ENCODE measurements at regions not wholly inside any gene's neighbourhood (a gene's known extent, or its start where the extent isn't known, plus 50 kb on each side); places are given as distances from the start of the nearest gene placed in this dataset.
"Not testable (repeated sequence)": the region's sequence is repeated elsewhere in the genome, so short reads cannot be mapped to it uniquely, and the experiment has no call there.

DNA sequence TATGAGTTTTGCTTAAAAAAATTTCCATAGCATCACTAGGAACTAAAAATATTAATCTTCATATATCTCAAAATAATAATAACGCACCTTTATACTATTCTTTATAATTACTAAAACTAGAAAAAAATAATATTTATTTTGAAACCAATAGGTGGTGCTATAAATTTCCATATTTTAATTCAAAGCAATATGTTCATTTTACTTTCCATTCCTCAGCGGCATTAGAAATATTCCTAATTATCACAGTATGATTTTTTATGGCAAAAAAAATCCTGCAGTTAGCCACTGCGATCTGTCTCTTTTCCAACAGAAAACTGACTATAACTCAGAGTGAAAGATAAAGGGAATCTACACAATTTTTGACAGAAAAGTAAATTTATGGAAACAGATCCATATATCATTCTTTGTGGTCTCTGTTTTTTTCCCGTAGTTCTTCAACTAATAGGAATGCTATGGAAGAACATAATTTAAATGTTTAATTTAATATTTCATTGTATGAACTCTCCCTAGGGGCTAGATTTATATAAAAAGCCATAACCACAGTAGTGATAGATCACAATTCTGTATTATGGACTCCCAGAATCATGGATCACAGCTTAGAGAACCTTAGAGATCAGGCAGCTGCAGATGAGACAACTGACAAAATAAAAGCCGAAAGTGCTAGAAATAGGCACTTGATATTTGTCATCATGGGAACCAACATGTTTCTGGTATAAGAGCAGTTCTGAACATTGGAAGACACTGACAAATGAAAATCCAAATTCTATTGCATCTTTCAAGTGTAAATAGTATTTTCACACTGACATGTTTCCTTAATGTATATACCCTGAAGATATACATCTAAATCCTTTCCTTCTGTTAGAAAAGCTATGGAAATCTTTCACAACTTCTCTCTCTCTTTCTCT lies 167.7 kb upstream of the MPDZ start:
- Mint-ChIP-seq H3K36me3 (no peaks in the 10 kb centered on the region), H3K27me3 (no peaks in the 10 kb centered on the region), H3K4me1 (no peaks in the 10 kb centered on the region), H3K4me3 (no peak overlapping the region), H3K27ac (no peak overlapping the region), H3K9me3 (no peaks in the 10 kb centered on the region)
- CTCF ChIA-PET, result no interaction called here
- DNase-seq, result no peak

- no peak for DNase-seq
- no peak overlapping the region for H3K4me3 Mint-ChIP-seq
- no peak overlapping the region for H3K27ac Mint-ChIP-seq
- no peaks in the 10 kb centered on the region for H3K9me3 Mint-ChIP-seq
- CTCF ChIA-PET, result no interaction called here
- H3K36me3 Mint-ChIP-seq, result no peaks in the 10 kb centered on the region
- no peaks in the 10 kb centered on the region for H3K27me3 Mint-ChIP-seq
- no peaks in the 10 kb centered on the region for H3K4me1 Mint-ChIP-seq
Observed at GRCh38 chr9:13446286-13446937, 166.9 kb upstream of the MPDZ start.

DNA sequence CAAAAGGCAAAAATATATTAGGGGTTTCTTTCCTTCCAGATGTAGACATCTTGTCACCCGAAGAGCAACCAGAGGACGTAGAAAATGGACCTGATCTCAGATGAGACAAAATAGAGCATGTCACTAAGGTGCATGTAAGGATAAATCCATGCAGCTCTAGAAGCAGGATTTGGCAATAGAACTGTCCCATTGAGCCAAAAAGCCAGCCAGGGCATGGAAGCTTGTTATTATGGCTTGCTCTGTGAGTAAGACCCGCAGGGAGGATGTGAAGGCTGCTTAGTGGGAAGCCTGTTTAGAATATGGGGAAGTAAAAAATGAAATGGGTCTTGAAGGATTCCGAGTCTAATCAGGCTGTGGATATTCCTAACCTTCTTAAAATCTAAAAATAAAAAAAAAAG lies 165.6 kb upstream of the MPDZ start:
- Mint-ChIP-seq H3K9me3 (no peaks in the 10 kb centered on the region), H3K36me3 (no peaks in the 10 kb centered on the region), H3K4me3 (no peak overlapping the region), H3K27me3 (no peaks in the 10 kb centered on the region), H3K4me1 (no peaks in the 10 kb centered on the region), H3K27ac (no peak overlapping the region)
- DNase-seq, result no peak
- CTCF ChIA-PET, result no interaction called here

GRCh38 chr9:13444245-13445102 lies 165.0 kb upstream of the MPDZ start:
- no peak overlapping the region for H3K27ac Mint-ChIP-seq
- H3K27me3 Mint-ChIP-seq, result no peaks in the 10 kb centered on the region
- DNase-seq, result no peak
- H3K4me3 Mint-ChIP-seq, result no peak overlapping the region
- H3K36me3 Mint-ChIP-seq, result no peaks in the 10 kb centered on the region
- H3K9me3 Mint-ChIP-seq, result no peaks in the 10 kb centered on the region
- CTCF ChIA-PET, result no interaction called here
- no peaks in the 10 kb centered on the region for H3K4me1 Mint-ChIP-seq

GRCh38 chr9:13443346-13444244 lies 164.1 kb upstream of the MPDZ start:
- Mint-ChIP-seq H3K9me3 (no peaks in the 10 kb centered on the region), H3K27me3 (no peaks in the 10 kb centered on the region), H3K4me3 (no peak overlapping the region), H3K4me1 (no peaks in the 10 kb centered on the region), H3K36me3 (no peaks in the 10 kb centered on the region), H3K27ac (no peak overlapping the region)
- DNase-seq, result no peak
- CTCF ChIA-PET, result interaction anchor here (1.3 kb wide), 1 partner anchor 16 kb away, joined by 3 read pairs; no protein-coding TSS in a partner anchor

DNA sequence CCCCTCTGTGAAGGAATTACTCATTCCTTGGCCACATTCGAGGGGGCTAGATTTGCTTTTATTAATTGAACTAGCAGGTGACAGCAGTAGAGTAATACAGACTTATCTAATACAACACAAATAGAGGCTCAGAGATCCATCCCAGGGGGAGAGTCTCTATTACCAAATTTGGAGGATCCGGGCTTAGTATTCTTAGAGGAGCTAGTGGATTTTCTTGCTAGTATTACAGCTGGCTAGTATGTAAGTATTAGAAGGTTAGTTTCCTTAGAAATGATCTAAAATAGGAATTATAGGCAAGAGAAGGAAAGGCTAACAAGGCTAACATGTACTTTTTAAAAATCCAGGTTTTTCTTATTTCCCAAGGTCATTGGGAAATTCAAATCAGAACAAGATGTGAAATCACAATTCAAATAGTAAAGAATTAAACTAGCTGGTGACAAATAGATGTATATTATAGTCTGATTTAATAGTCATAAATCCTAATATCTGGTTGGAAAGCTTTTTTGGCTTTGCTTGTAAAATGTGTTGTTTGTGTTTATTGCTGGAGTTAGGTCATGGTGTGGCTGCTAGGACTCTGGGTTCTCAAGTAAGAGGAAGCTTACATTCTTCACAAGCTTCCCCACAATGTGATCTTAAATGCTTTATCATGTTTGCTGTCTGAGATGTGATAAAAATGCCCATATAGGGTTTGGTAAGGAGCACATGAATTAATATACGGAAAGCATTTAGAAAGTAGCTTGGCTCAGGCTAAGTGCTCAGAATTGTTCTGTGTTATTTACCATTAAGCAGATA lies 160.4 kb upstream of the MPDZ start:
- Mint-ChIP-seq H3K4me3 (no peak overlapping the region), H3K9me3 (no peaks in the 10 kb centered on the region), H3K4me1 (no peaks in the 10 kb centered on the region), H3K36me3 (no peaks in the 10 kb centered on the region), H3K27ac (peak overlapping the region; percentile 15), H3K27me3 (no peaks in the 10 kb centered on the region)
- CTCF ChIA-PET, result no interaction called here
- DNase-seq, result no peak

DNA sequence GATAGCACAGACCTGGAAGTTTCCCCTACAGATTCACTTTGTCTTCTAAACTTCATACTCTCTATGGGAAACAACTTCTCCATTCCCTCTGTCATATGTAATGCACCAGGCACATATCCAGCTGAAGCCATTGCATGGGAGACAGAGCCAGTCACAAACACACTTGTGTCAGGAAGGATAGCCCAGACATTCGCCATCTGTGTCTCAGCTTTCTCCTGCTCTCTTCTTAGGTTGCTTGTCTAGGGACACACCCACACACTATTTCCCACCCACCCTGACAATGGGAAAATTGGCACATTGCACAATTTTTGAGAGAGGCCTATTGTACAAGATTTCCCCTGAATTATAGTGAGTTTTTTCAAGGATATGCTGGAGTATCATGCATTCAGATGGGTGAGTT lies 158.4 kb upstream of the MPDZ start:
- CTCF ChIA-PET, result no interaction called here
- DNase-seq, result no peak
- no peaks in the 10 kb centered on the region for H3K9me3 Mint-ChIP-seq
- no peaks in the 10 kb centered on the region for H3K4me1 Mint-ChIP-seq
- no peaks in the 10 kb centered on the region for H3K27me3 Mint-ChIP-seq
- H3K4me3 Mint-ChIP-seq, result no peak overlapping the region
- H3K36me3 Mint-ChIP-seq, result no peaks in the 10 kb centered on the region
- no peak overlapping the region for H3K27ac Mint-ChIP-seq

DNA sequence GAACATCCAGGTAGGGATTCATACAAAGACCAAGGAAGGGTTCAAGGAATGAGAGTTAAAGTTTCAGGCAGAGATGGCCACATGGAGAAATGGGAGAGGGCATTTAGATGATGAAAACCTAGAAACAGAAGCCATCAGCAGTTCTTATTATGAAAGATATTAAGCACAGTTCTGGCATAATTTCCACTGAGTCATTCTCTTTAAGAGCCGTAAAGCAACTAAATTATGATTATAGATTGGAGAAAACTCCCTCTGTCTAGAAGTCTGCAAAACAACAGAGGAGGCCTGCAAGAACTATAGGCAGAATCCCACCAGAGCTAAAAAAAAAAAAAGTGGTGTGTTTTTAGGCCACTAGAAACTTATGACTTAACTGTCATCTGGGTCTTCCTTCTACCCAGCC lies 157.1 kb upstream of the MPDZ start:
- CTCF ChIA-PET, result interaction anchor here (1.0 kb wide), 1 partner anchor 9 kb away, joined by 3 read pairs; no protein-coding TSS in a partner anchor
- Mint-ChIP-seq H3K9me3 (no peaks in the 10 kb centered on the region), H3K4me1 (no peaks in the 10 kb centered on the region), H3K4me3 (no peak overlapping the region), H3K36me3 (no peaks in the 10 kb centered on the region), H3K27ac (no peak overlapping the region), H3K27me3 (no peaks in the 10 kb centered on the region)
- no peak for DNase-seq

DNA sequence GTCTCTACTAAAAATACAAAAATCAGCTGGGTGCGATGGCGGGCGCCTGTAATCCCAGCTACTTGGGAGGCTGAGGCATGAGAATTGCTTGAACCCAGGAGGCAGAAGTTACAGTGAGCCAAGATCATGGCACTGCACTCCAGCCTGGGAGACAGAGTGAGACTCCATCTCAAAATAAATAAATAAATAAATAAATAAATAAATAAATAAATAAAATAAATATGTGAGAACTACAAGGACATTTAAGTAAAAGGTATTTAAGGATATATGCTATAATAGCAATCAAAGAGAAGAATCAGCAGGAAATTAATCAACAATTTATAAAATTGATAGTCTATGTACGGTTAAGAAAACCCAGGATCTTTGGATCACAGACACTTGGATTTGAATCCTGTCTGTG lies 154.0 kb upstream of the MPDZ start:
- H3K4me3 Mint-ChIP-seq, H3K27ac Mint-ChIP-seq, DNase-seq, H3K9me3 Mint-ChIP-seq, H3K27me3 Mint-ChIP-seq, H3K36me3 Mint-ChIP-seq, CTCF ChIA-PET, H3K4me1 Mint-ChIP-seq: not testable (repeated sequence)

DNA sequence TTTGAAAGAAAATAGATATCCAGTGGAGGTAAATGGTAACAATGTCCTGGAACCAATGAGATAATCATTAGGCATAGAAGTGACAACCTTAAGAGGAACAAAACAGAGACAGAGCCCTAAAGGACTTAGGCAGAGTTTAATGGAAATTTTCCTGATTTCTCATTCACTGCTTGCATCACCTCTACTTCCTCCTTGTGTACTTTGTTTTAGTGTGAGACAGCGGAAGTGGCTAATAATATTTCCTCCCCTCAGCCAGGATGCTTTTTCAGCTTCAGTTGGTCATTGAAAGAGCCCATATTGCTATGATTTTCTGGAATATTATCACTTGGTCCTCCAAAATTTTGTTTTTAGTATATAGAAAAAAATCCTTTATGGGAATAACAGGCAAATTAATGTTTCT lies 153.4 kb upstream of the MPDZ start:
- DNase-seq, result no peak
- Mint-ChIP-seq H3K27me3 (no peaks in the 10 kb centered on the region), H3K9me3 (no peaks in the 10 kb centered on the region), H3K4me3 (no peak overlapping the region), H3K36me3 (no peaks in the 10 kb centered on the region), H3K4me1 (no peaks in the 10 kb centered on the region), H3K27ac (no peak overlapping the region)
- CTCF ChIA-PET, result no interaction called here

DNA sequence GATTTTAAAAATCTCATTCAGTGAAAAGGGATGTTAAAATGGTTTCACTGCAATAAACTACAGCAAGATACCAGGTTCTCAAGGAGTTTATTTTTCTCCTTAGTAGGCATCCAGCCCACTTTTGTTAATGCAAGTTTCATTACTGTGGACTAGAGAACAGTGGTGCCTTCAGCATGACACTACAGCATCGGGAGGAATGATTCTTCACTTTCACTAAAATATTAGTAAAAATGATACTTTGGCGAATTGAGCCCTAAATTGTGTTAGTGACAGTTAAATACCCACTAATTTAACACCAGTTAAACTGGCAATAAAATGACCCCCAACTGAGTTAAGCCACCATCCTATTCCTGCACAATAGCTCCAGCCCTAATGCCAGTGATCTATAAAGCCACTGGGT lies 152.2 kb upstream of the MPDZ start:
- no peak for DNase-seq
- H3K4me3 Mint-ChIP-seq, result no peak overlapping the region
- CTCF ChIA-PET, result no interaction called here
- no peaks in the 10 kb centered on the region for H3K27me3 Mint-ChIP-seq
- H3K4me1 Mint-ChIP-seq, result no peaks in the 10 kb centered on the region
- H3K9me3 Mint-ChIP-seq, result no peaks in the 10 kb centered on the region
- no peaks in the 10 kb centered on the region for H3K36me3 Mint-ChIP-seq
- H3K27ac Mint-ChIP-seq, result no peak overlapping the region

DNA sequence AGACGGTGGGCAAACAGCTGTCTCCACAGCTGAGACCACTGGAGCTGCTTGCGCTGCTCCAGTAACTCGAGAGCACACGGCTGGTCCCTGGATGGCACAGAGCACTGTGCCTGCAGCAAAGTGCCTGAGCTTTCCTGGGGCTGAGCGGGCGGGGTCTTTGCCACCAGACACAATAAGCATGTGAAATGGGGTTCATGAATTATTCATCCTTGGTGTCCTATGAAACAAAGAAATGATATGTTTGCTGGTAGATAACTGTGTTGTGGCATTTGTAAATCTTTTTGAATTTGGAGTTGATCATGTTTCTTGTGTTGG lies 151.7 kb upstream of the MPDZ start:
- H3K36me3 Mint-ChIP-seq, result no peaks in the 10 kb centered on the region
- H3K9me3 Mint-ChIP-seq, result no peaks in the 10 kb centered on the region
- H3K27ac Mint-ChIP-seq, result no peak overlapping the region
- H3K4me1 Mint-ChIP-seq, result no peaks in the 10 kb centered on the region
- H3K4me3 Mint-ChIP-seq, result no peak overlapping the region
- CTCF ChIA-PET, result interaction anchor here (1.4 kb wide), 1 partner anchor 922 kb away, joined by 3 read pairs; no protein-coding TSS in a partner anchor
- DNase-seq, result no peak
- H3K27me3 Mint-ChIP-seq, result no peaks in the 10 kb centered on the region

All from activated naive CD4-positive, alpha-beta T cell treated with anti-CD3 and anti-CD28 coated beads, Interleukin-2, amount 10 ng/mL, durations not matched to agents 7 days and 5 days (primary cell).